ENCODE measurements at regions not wholly inside any gene's neighbourhood (a gene's known extent, or its start where the extent isn't known, plus 50 kb on each side); places are given as distances from the start of the nearest gene placed in this dataset.

GRCh38 chr5:163613150-163613442, 107.7 kb downstream of the MAT2B start:
- Histone ChIP-seq H3K9me3 (ENCODE audit: control insufficient read depth, low read depth, low read length) (no peaks in the 10 kb centered on the region), H3K36me3 (ENCODE audit: control insufficient read depth in 2 of 2, extremely low read depth in 1 of 2, insufficient read depth in 2 of 2, low read length in 2 of 2) (no peaks in the 10 kb centered on the region), H3K27me3 (ENCODE audit: control insufficient read depth, extremely low read depth, insufficient read depth, low read length) (no peaks in the 10 kb centered on the region), H2AFZ (ENCODE audit: control insufficient read depth, low read length) (no peak overlapping the region), H3K79me2 (ENCODE audit: control insufficient read depth, insufficient read depth, low read length) (no peaks in the 10 kb centered on the region), H3K4me2 (ENCODE audit: control insufficient read depth, extremely low read depth, insufficient read depth, low read depth, low read length) (no peak overlapping the region), H4K20me1 (ENCODE audit: control insufficient read depth, extremely low read depth, insufficient read depth, low read length) (no peaks in the 10 kb centered on the region), H3K4me3 (ENCODE audit: control insufficient read depth in 2 of 3, extremely low read depth in 1 of 3, insufficient read depth in 2 of 3, low read depth in 1 of 3, low read length in 3 of 3) (no peak overlapping the region), H3K4me1 (ENCODE audit: control insufficient read depth, extremely low read depth, insufficient read depth, low read length) (no peaks in the 10 kb centered on the region), H3K9me1 (ENCODE audit: control insufficient read depth, extremely low read depth, insufficient read depth, low read length) (no peaks in the 10 kb centered on the region), H3K9ac (ENCODE audit: control insufficient read depth, extremely low read depth, insufficient read depth, low read length) (no peak overlapping the region), H3K27ac (ENCODE audit: control insufficient read depth, insufficient read depth, low read length) (no peak overlapping the region)
- DNase-seq (ENCODE audit: low read depth, low spot score) (no peak), FAIRE-seq (no peak)
- dilution Hi-C loops (cut with MboI; ENCODE audit: extremely low pct_ligation_motif_present, low sequenced_read_pairs): no loop called here
- no peak for TF ChIP-seq EZH2 (IDR thresholded peaks at IDR 0.05; ENCODE audit: low read length)
- TF ChIP-seq, protein P1, sequence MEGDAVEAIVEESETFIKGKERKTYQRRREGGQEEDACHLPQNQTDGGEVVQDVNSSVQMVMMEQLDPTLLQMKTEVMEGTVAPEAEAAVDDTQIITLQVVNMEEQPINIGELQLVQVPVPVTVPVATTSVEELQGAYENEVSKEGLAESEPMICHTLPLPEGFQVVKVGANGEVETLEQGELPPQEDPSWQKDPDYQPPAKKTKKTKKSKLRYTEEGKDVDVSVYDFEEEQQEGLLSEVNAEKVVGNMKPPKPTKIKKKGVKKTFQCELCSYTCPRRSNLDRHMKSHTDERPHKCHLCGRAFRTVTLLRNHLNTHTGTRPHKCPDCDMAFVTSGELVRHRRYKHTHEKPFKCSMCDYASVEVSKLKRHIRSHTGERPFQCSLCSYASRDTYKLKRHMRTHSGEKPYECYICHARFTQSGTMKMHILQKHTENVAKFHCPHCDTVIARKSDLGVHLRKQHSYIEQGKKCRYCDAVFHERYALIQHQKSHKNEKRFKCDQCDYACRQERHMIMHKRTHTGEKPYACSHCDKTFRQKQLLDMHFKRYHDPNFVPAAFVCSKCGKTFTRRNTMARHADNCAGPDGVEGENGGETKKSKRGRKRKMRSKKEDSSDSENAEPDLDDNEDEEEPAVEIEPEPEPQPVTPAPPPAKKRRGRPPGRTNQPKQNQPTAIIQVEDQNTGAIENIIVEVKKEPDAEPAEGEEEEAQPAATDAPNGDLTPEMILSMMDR (optimal IDR thresholded peaks at IDR 0.05 in 1 of 3, IDR thresholded peaks at IDR 0.05 in 1 of 3, conservative IDR thresholded peaks at IDR 0.05 in 1 of 3; ENCODE audit: extremely low read depth in 1 of 3, insufficient read depth in 2 of 3, low read length in 3 of 3): no peak

DNA sequence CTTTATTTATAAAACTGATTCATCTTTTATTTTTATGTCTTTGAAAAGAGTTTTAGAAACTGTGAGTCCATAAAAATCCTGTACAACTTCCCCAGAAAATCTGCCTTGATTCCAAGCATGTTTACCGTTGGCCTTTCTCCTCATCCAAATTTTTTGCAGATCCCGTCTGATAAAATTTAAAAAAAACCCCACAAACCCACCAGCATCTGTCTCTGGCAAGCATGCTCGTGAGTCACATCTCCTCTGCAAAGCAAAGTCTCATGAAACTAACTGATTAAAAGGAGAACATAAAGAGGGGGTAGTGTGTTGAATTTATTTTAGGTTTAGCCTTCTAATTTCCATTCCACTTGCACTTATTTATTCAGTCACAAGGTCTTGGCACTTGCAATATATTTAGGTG, 109.4 kb downstream of the MAT2B start:
- dilution Hi-C loops (cut with MboI; ENCODE audit: extremely low pct_ligation_motif_present, low sequenced_read_pairs): no loop called here
- no peak overlapping the region for H2AFZ ChIP-seq (ENCODE audit: control insufficient read depth, low read length)
- H4K20me1 ChIP-seq (ENCODE audit: control insufficient read depth, extremely low read depth, insufficient read depth, low read length): no peaks in the 10 kb centered on the region

More for the DNA sequence above, 109.4 kb downstream of the MAT2B start:
- no peaks in the 10 kb centered on the region for H3K27me3 ChIP-seq (ENCODE audit: control insufficient read depth, extremely low read depth, insufficient read depth, low read length)
- no peak overlapping the region for H3K9ac ChIP-seq (ENCODE audit: control insufficient read depth, extremely low read depth, insufficient read depth, low read length)
- H3K4me1 ChIP-seq (ENCODE audit: control insufficient read depth, extremely low read depth, insufficient read depth, low read length): no peaks in the 10 kb centered on the region
- H3K4me3 ChIP-seq (ENCODE audit: control insufficient read depth in 2 of 3, extremely low read depth in 1 of 3, insufficient read depth in 2 of 3, low read depth in 1 of 3, low read length in 3 of 3): no peak overlapping the region
- DNase-seq (ENCODE audit: low read depth, low spot score) (no peak), FAIRE-seq (no peak)
- H3K27ac ChIP-seq (ENCODE audit: control insufficient read depth, insufficient read depth, low read length): no peak overlapping the region
- no peaks in the 10 kb centered on the region for H3K9me1 ChIP-seq (ENCODE audit: control insufficient read depth, extremely low read depth, insufficient read depth, low read length)
- TF ChIP-seq, protein P1 (optimal IDR thresholded peaks at IDR 0.05 in 1 of 3, IDR thresholded peaks at IDR 0.05 in 1 of 3, conservative IDR thresholded peaks at IDR 0.05 in 1 of 3; ENCODE audit: extremely low read depth in 1 of 3, insufficient read depth in 2 of 3, low read length in 3 of 3): no peak
- TF ChIP-seq EZH2 (IDR thresholded peaks at IDR 0.05; ENCODE audit: low read length): no peak
- H3K79me2 ChIP-seq (ENCODE audit: control insufficient read depth, insufficient read depth, low read length): no peaks in the 10 kb centered on the region
- H3K4me2 ChIP-seq (ENCODE audit: control insufficient read depth, extremely low read depth, insufficient read depth, low read depth, low read length): no peak overlapping the region
- H3K36me3 ChIP-seq (ENCODE audit: control insufficient read depth in 2 of 2, extremely low read depth in 1 of 2, insufficient read depth in 2 of 2, low read length in 2 of 2): no peaks in the 10 kb centered on the region
- no peaks in the 10 kb centered on the region for H3K9me3 ChIP-seq (ENCODE audit: control insufficient read depth, low read depth, low read length)

Data from keratinocyte (primary cell).